ENCODE measurements at regions not wholly inside any gene's neighbourhood (a gene's known extent, or its start where the extent isn't known, plus 50 kb on each side); places are given as distances from the start of the nearest gene placed in this dataset.

DNA sequence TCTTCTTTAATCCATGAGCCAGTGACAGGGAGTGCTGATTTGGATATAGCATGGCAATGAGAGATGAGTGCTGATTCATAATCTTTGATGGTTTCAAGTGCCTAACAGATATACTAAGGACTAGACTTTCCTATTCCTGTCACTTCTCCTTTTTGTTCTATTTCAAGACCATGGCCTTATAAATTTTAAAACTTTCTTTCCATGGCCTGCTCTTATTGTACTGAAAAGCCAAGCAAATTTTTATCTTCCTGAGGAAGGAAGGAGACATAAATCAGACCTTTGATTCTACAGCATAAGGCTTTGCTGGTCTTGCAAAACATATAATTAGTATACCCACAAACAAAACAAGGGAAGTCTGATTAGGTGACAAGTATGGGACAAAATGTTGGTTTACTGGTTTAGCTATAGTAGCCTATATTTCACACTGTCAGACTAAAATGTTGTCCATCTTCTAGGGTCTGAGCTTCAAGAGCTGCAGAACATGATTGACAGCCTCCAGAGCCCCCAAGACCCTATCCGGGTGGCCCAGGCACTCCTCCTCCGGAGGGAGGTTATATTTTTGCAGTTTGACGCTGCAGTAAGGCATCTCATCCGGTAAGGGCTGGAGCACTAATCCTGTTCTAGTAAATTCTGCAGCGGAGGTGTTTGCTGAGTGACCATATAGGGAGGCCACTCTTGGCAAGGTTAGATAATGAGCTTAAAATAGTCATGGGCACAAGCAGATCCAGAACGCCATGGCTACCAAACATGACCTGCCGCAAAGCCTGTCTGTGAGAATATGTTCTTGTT lies 82.3 kb downstream of the CD164 start:
- TF ChIP-seq ZNF510 (tag by site-specific recombination; IDR thresholded peaks at IDR 0.05; ENCODE audit: insufficient replicate concordance) = no peak
- TF ChIP-seq, protein P1, sequence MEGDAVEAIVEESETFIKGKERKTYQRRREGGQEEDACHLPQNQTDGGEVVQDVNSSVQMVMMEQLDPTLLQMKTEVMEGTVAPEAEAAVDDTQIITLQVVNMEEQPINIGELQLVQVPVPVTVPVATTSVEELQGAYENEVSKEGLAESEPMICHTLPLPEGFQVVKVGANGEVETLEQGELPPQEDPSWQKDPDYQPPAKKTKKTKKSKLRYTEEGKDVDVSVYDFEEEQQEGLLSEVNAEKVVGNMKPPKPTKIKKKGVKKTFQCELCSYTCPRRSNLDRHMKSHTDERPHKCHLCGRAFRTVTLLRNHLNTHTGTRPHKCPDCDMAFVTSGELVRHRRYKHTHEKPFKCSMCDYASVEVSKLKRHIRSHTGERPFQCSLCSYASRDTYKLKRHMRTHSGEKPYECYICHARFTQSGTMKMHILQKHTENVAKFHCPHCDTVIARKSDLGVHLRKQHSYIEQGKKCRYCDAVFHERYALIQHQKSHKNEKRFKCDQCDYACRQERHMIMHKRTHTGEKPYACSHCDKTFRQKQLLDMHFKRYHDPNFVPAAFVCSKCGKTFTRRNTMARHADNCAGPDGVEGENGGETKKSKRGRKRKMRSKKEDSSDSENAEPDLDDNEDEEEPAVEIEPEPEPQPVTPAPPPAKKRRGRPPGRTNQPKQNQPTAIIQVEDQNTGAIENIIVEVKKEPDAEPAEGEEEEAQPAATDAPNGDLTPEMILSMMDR (tag by site-specific recombination; IDR thresholded peaks at IDR 0.05) = no peak
- TF ChIP-seq PRDM6 (tag by site-specific recombination; IDR thresholded peaks at IDR 0.05) = no peak
- TF ChIP-seq ATF2 (tag by site-specific recombination; IDR thresholded peaks at IDR 0.05; ENCODE audit: low read depth) = no peak
- no peak for TF ChIP-seq MYNN (tag by site-specific recombination; IDR thresholded peaks at IDR 0.05; ENCODE audit: borderline replicate concordance)
- no peak for TF ChIP-seq WT1 (tag by site-specific recombination; IDR thresholded peaks at IDR 0.05)
- TF ChIP-seq PBX3 (CRISPR knock-in tag; IDR thresholded peaks at IDR 0.05) = no peak
- TF ChIP-seq YY1 (tag by site-specific recombination; IDR thresholded peaks at IDR 0.05) = no peak
